NCI-H526 treated with DMSO at 0.1 percent for 48 hours (cell line): ENCODE measurements at regions not wholly inside any gene's neighbourhood (a gene's known extent, or its start where the extent isn't known, plus 50 kb on each side); places are given as distances from the start of the nearest gene placed in this dataset.
"Not testable (repeated sequence)": the region's sequence is repeated elsewhere in the genome, so short reads cannot be mapped to it uniquely, and the experiment has no call there.

Experiments
- DNase-seq: peaks from one replicate; lab custom pipeline; 2025; lab: John Stamatoyannopoulos, UW

DNA sequence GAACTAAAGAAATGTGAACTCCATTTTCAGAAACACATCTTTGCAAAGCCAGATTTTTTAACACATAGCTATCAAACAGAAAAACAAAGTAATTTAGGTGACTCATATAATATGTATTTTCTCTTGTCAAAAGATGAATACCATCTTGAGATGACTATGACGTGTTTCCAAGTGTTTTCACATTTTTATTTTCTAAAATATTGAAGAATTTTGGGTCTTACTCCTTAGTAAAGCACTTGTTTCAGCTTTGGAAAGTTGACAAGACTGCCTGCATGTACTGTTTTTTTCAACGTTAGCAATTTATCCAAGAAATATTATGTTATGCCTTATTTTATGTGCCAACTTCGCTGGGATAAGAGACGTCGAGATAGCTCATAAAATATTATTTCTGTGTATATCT is 733.9 kb upstream of the EPHA5 start:
- no peak for DNase-seq

DNA sequence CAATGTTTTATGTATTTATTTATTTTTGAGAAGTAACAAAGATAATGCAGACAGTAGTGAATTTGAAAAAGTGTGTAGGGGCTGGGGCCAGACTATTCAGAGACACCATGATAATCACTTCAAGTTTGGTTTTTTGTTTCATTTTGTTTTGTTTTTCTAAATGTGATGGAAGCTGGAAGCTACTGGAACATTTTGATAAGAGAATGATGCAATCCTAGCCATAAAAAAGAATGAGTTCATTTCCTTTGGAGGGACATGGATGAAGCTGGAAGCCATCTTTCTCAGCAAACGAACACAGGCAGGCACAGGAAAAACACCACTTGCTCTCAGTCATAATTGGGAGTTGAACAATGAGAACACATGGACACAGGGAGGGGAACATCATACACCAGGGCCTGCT is 706.6 kb upstream of the EPHA5 start:
- DNase-seq, result no peak

DNA sequence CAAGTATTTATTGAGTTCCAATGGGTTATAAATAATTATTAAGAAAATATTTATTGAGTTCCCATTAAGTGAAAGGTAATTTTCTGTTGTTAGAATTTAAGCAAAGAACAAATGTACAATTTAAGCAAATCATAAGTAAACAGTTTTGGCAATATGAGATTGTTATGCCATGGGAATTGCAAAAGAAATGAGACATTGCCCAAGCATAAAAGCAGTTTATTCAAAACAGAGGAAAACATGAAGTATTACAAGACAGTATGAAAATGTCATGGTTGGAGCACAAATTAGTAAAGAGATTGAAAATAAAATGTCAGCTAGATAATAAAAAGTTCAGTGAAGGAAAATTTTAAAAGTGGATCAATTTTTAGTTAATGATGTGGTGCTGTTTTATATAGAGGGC is 706.1 kb upstream of the EPHA5 start:
- peak; percentile 22 for DNase-seq

DNA sequence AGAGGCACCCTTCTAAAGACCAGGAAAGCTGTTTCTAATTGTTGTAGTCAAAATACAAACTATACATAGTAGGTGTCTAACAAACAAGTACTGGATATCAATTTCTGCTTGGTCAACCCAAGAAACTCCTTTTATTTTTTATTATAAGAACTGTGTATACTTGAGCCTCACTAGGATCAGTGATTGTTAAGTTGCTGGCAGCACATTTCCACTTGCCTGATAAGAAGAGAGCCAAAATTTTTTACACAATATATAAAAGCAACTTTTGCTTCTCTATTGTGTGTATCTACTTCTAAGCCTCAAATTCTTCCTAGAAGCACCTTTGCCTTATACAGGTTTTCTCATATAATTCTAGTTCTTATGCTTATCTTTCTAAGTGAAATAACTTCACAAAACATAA is 703.0 kb upstream of the EPHA5 start:
- DNase-seq, result no peak

DNA sequence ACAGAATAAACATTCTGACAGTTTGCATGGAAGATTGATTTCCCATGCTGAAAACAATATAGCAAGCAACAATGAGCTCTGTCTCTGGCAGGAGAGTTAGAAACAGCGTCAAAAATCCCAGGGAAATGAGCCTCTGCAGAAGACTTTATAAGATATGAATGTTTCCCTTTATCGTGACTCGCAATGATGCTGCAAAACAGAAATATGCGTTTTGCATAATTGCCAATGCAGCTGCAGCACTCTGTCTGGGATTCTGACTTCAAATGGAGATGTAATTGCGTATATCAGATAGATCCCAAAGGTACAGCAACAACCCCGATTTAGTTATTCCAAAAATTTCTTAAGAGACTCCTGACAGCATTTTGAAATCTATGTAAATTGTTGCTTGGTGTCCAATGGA is 702.4 kb upstream of the EPHA5 start:
- peak; percentile 59 for DNase-seq

DNA sequence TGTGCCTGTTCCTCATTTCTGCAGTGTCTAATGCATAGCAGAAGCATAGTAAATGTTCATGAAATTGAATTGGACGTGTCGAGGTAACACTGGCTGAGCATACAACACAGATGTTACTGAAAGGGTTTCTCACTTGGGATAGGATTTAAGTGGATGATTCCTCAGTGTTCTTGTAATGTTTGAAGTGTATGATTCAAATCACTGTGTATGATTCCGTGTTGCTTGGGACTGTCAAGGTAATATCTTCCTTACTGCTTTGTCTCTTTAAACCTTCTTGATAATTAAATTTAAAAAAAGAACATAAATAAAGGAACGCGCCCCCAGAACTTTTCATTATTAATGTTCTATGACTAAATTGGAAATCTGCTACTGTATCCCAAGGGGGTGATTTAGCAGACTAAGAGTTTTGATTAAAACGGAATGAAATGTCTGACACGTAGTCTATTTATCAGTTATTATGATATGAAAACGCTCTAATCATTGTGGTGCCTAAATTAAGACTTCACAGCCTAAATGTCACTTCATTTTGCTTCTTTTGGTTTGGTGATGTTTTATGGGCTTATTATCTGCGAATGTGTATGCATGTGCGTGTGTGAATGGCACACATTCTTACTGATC is 696.9 kb upstream of the EPHA5 start:
- no peak for DNase-seq

DNA sequence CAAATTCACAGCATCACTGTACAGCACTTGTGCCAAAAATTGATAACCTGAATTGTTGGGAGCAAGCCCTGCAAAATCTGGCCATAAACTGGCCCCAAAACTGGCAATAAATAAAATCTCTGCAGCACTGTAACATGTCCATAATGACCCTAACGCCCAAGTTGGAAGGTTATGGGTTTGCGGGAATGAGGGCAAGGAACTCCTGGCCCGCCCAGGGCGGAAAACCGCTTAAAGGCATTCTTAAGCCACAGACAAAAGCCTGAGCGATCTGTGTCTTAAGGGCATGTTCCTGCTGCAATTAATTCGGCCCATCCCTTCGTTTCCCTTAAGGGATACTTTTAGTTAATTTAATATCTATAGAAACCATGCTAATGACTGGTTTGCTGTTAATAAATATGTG is 690.1 kb upstream of the EPHA5 start:
- DNase-seq, result not testable (repeated sequence)

DNA sequence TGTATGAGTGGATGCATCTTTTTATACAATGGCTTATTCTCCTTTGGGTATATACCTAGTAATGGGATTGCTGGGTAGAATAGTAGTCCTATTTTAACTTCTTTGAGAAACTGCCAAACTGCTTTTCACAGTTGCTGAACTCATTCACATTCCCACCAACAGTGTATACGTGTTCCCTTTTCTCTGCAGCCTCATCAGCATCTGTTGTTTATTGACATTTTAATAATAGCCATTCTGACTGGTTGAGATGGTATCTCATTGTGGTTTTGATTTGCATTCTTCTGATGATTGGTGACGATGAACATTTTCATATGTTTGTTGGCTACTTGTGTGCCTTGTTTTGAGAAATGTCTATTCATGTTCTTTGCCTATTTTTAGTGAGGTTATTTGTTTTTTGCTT is 687.0 kb upstream of the EPHA5 start:
- DNase-seq, result peak; percentile 93

DNA sequence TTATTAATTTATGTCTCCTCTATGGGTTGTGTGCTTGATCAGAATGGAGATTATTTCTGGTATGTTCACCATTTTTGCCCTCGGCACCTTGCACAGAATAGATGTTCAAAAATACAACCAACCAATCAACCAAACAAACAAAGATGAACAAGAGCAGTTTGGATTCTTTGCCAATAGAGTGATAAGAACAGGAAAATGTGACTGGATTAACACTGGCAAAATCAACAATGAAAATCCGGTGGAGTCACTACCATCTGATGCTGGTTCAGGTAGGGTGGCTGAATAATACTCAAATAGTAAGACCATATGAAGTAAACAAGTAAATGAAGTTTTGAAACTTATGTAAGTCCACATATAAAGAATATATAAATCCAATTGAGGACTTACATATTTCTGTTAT is 685.0 kb upstream of the EPHA5 start:
- no peak for DNase-seq

DNA sequence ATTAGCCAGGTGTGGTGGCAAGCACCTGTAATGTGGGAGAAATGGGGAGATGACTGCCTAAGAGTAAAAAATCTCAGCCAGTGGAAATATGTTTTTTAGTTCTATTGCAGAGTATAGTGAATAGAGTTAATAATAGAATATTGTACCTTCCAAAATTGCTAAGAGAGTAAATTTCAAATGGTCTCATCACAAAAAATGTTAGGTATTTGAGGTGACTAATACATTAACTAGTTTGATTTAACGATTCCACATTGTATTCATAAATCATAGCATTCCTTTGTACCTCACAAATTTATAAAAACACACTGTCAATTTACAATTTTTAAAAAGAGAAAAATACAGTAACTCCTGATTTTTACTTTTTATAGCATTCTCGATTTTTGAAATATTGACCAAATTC is 681.5 kb upstream of the EPHA5 start:
- DNase-seq, result no peak

DNA sequence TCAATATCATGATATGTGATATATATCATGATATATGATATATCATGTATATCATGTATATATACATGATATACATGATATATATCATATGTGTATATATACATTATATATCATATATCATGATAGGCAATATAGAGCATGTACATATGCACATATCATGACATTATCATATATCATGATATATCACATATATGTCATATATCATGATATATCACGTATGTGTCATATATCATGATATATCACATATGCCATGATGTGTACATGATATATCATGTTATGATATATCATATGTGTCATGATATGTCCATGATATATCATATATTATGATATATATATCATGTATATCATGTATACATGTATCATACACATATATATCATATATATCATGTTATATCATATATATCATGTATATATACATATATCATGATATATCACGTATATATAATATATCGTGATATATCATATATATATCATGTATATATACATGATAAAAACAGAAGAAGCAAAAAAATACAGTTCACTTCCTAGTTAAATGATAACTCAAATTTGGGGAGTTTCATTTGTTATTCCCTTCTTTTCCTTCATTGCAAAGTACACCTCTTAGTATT is 670.1 kb upstream of the EPHA5 start:
- DNase-seq, result no peak

DNA sequence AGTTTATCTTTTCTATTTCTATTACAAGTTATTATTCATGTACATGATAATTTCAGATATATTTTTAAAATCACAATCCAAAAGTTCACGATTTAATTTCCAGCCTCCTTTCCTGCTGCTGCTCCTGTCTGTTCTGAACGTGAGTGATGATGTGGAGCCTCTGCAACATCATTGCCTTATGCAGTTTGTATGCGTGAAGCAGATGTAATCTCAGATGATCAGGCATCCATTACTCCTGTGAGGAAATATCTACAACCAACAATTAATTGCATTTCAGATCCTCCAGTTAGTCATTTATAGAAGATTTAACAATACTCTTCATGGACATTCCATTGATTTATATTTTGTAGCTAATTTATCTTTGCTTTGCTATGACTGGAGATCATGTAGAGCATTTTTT is 668.7 kb upstream of the EPHA5 start:
- DNase-seq, result no peak

DNA sequence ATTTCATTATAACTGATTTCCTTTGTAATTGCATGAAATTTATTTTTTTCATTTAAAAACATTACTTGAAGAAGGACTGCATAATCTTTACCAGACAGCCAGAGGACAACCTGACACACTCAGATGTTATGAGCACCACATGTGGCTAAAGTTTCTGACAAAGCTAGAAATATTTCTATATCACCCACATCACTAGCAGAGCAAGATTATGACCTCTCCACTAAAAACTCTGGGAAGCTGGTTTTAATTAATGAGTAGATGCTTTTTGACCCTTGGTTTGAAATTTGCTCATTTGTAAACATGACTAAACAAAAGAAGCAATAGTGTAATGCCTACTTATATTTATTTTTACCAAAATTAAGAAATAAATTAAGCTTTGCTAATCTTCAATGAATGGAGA is 661.5 kb upstream of the EPHA5 start:
- DNase-seq, result no peak

DNA sequence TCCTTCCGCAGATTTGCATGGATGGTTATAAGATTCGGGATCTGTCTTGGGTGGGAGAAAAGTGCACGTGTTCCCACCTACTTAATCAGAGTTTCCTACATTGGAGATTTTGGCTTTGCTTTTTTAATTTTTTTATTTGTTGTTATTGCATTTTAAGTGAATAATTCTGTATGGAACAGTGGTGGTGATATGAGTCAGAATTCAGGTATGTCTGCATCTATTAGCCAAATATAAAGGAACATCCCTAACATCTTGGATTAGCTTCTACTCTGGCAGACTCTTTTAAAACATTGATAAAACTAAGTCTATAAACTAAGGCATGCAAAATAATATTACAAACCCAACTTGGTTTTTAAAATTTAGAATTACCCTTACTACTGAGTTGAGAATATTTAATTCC is 659.8 kb upstream of the EPHA5 start:
- DNase-seq, result no peak

DNA sequence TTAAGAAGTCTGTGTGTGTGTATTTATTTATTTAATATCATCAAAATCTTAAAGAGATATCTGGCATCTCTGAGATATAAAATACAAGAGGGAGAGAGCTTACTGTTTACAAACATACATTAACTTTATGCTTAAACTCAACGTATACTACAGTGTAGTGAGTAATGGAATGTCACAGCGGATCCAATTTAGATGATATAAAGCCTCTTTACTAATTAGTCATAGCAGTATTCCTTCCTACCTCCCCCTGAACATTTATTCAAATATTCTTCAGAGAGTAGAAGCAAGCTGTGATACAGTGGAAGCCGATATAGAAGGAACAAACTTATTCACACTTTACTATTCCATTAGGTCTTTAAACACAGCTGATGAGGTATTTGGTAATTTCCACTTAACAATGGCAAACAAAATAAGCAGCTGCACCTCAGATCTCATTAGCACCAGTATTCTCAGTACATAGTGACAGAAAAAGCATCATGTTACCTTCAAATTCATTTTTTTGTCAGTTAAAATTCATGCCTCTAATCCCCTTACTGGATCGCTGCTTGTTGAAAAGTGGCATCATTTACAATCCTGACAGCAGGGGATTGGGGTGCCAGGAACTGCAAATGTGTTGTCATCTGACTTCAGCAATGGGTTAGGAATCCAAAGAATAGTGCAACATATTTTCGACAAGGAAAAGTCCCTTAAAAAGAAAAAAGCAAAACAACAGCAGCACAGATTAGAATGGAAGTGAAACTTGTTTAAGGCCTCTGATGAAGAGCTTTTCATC is 658.7 kb upstream of the EPHA5 start:
- no peak for DNase-seq

DNA sequence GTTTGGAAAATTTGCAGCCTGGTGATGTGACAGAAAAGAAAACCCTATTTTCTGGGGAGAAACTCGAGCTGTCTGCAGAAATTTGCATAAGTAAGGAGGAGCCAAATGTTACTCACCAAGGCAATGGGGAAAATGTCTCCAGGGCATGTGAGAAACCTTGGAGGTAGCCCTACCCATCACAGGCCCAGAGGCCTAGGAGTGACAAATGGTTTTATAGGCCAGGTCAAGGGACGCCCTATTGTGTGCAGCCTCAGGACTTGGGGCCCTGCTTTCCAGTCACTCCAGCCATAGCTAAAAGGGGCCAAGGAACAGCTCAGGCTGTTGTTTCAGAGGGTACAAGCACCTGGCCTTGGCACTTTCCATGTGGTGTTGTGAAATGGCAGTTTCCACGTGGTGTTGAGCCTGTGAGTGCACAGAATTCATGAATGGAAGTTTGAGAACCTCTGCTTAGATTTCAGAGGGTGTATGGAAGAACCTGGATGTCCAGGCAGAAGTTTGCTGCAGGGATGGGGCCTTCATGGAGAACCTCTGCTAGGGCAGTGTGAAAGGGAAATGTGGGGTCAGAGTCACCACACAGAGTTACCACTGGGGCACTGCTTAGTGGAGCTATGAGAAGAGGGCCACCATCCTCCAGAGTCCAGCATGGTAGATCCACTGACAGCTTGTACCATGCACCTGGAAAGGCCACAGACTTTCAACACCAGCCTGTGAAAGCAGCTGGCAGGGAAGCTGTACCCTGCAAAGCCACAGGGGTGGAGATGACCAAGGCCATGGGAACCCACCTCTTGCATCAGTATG is 637.6 kb upstream of the EPHA5 start:
- DNase-seq, result no peak

DNA sequence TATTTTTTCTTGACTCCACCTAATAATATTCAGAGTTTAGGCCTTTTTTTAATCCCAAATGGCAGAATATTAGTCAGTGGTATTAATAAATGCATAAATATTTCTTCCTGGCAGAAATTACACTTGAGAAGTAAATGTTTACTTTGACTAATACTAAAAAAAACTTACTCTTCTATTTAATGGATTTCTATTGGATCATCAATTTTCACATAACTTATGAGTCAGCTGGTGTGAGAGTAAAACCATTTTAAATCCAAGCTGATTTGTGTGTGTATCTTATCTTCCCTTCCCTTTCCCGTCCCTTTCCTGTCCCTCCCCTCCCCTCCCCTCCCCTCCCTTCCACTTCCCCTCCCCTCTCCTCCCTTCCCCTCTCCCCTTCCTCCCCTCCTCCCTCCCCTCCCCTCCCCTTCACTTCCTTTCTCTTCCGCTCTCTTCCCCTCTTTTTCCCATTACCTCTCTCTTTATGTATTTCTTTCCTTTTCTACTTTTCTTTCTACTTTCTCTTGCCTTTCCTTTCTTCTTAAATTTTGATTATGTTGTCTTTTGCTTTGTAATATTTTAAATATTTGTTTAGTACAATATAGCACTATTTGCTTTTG is 630.1 kb upstream of the EPHA5 start:
- no peak for DNase-seq

DNA sequence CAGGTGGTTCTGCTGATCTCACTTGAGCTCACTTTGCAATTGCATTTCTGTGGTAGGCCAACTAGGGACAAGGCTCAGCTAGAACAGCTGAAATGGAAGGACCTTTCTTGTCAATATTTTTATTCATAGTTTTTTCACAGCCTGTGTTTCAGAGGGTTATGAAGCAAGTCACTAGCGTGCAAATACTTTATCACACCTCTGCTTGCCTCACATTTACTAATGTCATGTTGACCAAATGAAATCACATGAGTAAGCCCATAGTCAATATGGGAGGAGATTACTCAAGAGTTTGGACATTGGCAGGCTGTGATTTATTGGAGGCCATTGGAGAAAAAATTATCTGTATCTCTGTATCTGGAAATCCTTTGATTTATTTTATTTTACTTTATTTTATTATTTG is 628.3 kb upstream of the EPHA5 start:
- DNase-seq, result no peak

DNA sequence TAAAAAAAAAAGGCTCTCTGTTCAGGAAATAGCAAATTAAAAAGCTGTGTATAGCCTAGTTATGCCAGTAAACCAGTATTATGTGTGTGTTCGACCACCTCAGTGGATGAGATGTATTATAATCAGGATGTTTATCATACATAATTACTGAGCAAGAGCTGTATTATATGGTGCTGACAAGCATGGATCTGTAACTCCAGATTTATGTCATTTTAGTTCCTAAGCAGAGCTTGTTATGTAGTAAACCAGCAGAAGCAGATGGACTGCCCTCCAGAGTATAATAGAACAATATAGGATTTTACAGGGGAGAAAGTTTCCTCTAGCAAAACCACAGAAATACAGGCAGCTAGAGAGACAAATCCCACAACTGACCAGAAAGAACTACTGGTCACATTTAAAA is 627.4 kb upstream of the EPHA5 start:
- no peak for DNase-seq

DNA sequence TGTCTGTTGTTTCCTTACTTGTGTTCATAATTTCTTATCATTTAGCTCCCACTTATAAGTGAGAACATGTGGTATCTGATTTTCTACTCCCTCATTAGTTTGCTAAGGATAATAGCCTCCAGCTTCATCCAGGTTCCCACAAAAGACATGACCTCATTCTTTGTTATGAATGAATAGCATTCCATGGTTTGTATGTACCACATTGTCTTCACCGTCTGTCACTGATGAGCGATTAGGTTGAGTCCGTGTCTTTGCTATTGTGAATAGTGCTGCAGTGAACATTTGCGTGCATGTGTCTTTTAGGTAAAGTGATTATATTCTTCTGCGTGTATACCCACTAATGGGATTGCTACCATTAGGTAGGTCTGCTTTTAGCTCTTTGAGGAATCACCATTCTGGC is 624.3 kb upstream of the EPHA5 start:
- DNase-seq, result no peak

DNA sequence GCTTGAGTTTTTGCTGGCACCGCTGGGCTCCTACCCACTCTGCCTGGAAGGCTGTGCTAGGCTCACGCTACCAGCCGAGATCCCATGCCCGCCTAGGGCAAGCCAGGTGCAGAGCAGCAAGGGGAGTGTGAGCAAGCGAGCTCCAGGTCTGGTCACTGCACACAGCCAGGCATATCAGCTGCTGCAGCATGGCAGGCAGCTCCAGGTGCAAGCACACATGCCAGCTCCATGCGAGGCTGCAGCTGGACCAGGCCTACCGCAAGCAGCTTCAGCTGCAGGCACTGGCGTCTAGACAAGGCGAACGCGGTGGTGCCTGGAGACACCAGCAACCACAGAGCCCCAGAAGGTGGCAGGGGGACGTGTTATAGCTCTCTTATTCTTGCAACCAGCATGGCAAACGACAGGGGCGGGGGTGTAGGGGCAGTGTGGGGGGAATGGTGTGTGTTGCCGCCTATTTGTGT is 614.7 kb upstream of the EPHA5 start:
- no peak for DNase-seq

DNA sequence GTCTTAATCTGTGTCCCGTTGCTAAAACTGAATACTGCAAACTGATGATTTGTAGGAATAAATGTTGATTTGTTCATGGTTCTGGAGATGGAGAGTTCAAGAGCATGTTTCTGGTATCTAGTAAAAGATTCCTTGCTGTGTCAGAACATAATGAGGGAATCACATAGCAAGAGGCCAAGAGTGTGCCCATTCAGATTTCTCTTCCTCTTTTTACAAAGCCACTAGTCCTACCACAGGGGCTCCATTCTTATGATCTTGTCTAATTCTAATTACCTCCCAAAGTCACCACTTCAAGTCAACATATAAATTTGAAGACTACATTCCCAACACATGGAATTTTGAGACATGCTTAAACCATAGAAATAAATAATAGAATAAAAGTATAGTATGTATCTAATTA is 608.8 kb upstream of the EPHA5 start:
- no peak for DNase-seq
